ENCODE measurements at regions not wholly inside any gene's neighbourhood (a gene's known extent, or its start where the extent isn't known, plus 50 kb on each side); places are given as distances from the start of the nearest gene placed in this dataset.

GRCh38 chr12:124437617-124438436, 129.6 kb downstream of the NCOR2 start:
- no peak overlapping the region for H3K4me3 ChIP-seq (ENCODE audit: low read depth, low read length)
- no peak for DNase-seq (ENCODE audit: low read depth)
- no peak for TF ChIP-seq CTCF (IDR thresholded peaks at IDR 0.05; ENCODE audit: insufficient read depth, low read length)

GRCh38 chr12:124437121-124437520, 130.3 kb downstream of the NCOR2 start:
- no peak for TF ChIP-seq CTCF (IDR thresholded peaks at IDR 0.05; ENCODE audit: insufficient read depth, low read length)
- no peak overlapping the region for H3K4me3 ChIP-seq (ENCODE audit: low read depth, low read length)
- no peak for DNase-seq (ENCODE audit: low read depth)

GRCh38 chr12:124436366-124436765, 131.0 kb downstream of the NCOR2 start:
- no peak for TF ChIP-seq CTCF (IDR thresholded peaks at IDR 0.05; ENCODE audit: insufficient read depth, low read length)
- H3K4me3 ChIP-seq (ENCODE audit: low read depth, low read length) = no peak overlapping the region
- DNase-seq (ENCODE audit: low read depth) = peak; percentile 37

- TF ChIP-seq CTCF (IDR thresholded peaks at IDR 0.05; ENCODE audit: insufficient read depth, low read length) = no peak
- no peak for DNase-seq (ENCODE audit: low read depth)
- H3K4me3 ChIP-seq (ENCODE audit: low read depth, low read length) = no peak overlapping the region
Measured at GRCh38 chr12:124435806-124436345, 131.5 kb downstream of the NCOR2 start.

- no peak for DNase-seq (ENCODE audit: low read depth)
- H3K4me3 ChIP-seq (ENCODE audit: low read depth, low read length) = no peak overlapping the region
- TF ChIP-seq CTCF (IDR thresholded peaks at IDR 0.05; ENCODE audit: insufficient read depth, low read length) = no peak
Measured at GRCh38 chr12:124434951-124435805, 132.2 kb downstream of the NCOR2 start.

GRCh38 chr12:124434354-124434753, 133.1 kb downstream of the NCOR2 start:
- H3K4me3 ChIP-seq (ENCODE audit: low read depth, low read length) = no peak overlapping the region
- no peak for DNase-seq (ENCODE audit: low read depth)
- no peak for TF ChIP-seq CTCF (IDR thresholded peaks at IDR 0.05; ENCODE audit: insufficient read depth, low read length)
